OCI-LY7 (cell line): ENCODE measurements at regions not wholly inside any gene's neighbourhood (a gene's known extent, or its start where the extent isn't known, plus 50 kb on each side); places are given as distances from the start of the nearest gene placed in this dataset.

ENCODE experiments used
- BruUV-seq: library from RNA; stranded (reverse); fragments of 400-500 nt; replicated peaks from 2 replicates; lab custom pipeline; 2021; lab: Mats Ljungman, UMichigan
- CTCF ChIA-PET: fragments of 300-600 bp; sonication (Branson Sonifier 250); formaldehyde crosslinking; loops from one replicate; lab custom pipeline; 2022; ENCODE audit warnings: antibody characterized with exemption; ENCODE audit not compliant: unreplicated experiment; lab: Charles Lee
- POLR2A ChIA-PET: fragments of 300-600 bp; sonication (Branson Sonifier 250); formaldehyde crosslinking; loops from one replicate; lab custom pipeline; 2022; ENCODE audit warnings: antibody characterized with exemption; lab: Charles Lee
- DNase-seq: peaks from one replicate; pipeline ENCODE4 v3.0.0-alpha.2; 2015; ENCODE audit warnings: low spot score
- H2AFZ ChIP-seq: fragments of 200-600 bp; sonication (generic), shearing (Covaris generic); 2 replicates; pipeline ENCODE4 v1.6.1; 2014; ENCODE audit warnings: mild to moderate bottlenecking, antibody characterized with exemption, low read length, moderate library complexity
- H3K27ac ChIP-seq: fragments of 200-600 bp; sonication (generic); 2 replicates; pipeline ENCODE4 v1.5.1; 2014; ENCODE audit warnings: mixed run types, low read depth, mild to moderate bottlenecking, moderate library complexity, low read length, inconsistent platforms; ENCODE audit not compliant: poor library complexity, severe bottlenecking
- H3K36me3 ChIP-seq: fragments of 200-600 bp; sonication (generic); 2 replicates; pipeline ENCODE4 v1.6.1; 2014; ENCODE audit warnings: mild to moderate bottlenecking, antibody characterized with exemption, low read length, moderate library complexity, mixed read lengths; ENCODE audit not compliant: insufficient read depth
- H3K4me1 ChIP-seq: fragments of 200-600 bp; sonication (generic); 2 replicates; pipeline ENCODE4 v1.5.1; 2014; ENCODE audit warnings: mild to moderate bottlenecking, low read length; ENCODE audit not compliant: insufficient read depth, poor library complexity, severe bottlenecking
- H3K4me2 ChIP-seq: fragments of 200-600 bp; sonication (generic); 2 replicates; pipeline ENCODE4 v1.6.1; 2014; ENCODE audit warnings: mild to moderate bottlenecking, low read length
- H3K4me3 ChIP-seq: fragments of 200-600 bp; sonication (generic); 2 replicates; pipeline ENCODE4 v1.5.1; 2014; ENCODE audit warnings: mild to moderate bottlenecking, low read depth, low read length; ENCODE audit not compliant: poor library complexity, severe bottlenecking
- H3K79me2 ChIP-seq: fragments of 200-600 bp; sonication (generic); 2 replicates; pipeline ENCODE4 v1.6.1; 2016; ENCODE audit warnings: low read depth, mild to moderate bottlenecking, low read length, moderate library complexity, mixed read lengths; ENCODE audit not compliant: insufficient read depth
- H3K9me2 ChIP-seq: fragments of 200-600 bp; sonication (generic); 2 replicates; pipeline ENCODE4 v1.6.1; 2016; ENCODE audit warnings: mild to moderate bottlenecking, low read length, mixed read lengths; ENCODE audit not compliant: insufficient read depth
- H3K9me3 ChIP-seq: fragments of 200-600 bp; sonication (generic); 2 replicates; pipeline ENCODE4 v1.6.1; 2014; ENCODE audit warnings: mild to moderate bottlenecking, mixed run types, low read length, mixed read lengths
- H4K20me1 ChIP-seq: fragments of 200-600 bp; sonication (generic); 2 replicates; pipeline ENCODE4 v1.6.1; 2014; ENCODE audit warnings: mild to moderate bottlenecking, antibody characterized with exemption, low read length, moderate library complexity, mixed read lengths; ENCODE audit not compliant: insufficient read depth
- EZH2phosphoT487 ChIP-seq: fragments of 200-600 bp; sonication (generic); IDR thresholded peaks from 2 replicates; pipeline ENCODE4 v1.6.1; 2018; ENCODE audit warnings: low read depth, borderline replicate concordance, mild to moderate bottlenecking, mixed run types, antibody characterized with exemption, low read length, moderate library complexity, mixed read lengths
- intact Hi-C: fragments of 100-400 bp; cut with micrococcal nuclease; formaldehyde crosslinking; loops from one replicate; pipeline ENCODE4 v1.10.0; 2022; ENCODE audit not compliant: unreplicated experiment
- TF ChIP-seq, protein P1 (sequence below): fragments of 200-600 bp; sonication (generic); conservative IDR thresholded peaks from 2 replicates; pipeline ENCODE4 v1.5.1; 2014; ENCODE audit warnings: mild to moderate bottlenecking, antibody characterized with exemption, low read length, moderate library complexity, mixed read lengths

DNA sequence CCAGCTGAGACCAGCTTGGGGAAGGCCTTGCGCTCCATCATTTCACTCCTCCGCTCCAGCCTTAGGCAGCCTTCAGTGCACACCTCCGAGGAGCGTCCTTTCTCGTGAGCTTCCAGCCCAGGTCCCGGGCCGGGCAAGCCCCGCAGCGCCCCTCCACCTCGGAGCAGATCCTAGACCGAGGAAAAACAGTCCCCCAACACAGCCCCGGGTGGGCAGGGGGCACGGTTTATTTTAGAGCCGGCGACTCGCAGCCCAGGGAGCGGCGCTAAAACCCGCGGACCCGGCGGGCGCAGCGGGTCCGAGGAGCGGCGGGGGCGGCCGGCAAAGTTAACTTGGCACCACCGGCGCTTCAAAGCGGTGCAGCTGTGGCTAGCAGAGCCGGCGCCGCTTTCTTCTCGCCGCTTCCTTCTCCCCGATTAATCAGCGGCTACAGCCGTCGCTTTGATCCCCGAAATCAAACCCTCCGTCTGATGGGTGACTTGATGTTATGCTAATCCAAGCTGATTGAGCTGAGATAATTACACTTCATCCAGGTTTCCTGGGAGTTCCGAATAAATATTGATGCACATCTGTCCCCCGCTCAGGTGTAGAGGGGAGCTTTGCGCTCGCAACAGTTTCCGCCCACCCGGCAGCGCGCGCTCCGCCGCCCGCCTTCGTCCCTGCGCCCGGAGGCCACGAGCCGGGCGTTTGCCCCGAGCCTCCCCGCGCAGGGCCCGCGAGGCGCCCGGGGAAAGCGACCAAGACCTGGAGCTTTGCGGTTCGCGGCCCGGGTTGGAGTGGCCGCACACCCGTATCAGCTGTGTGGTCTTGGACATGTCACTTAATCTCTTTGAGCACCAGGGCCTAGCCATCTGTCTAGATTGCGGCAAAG lies 192.7 kb downstream of the BUD13 start:
- no peaks in the 10 kb centered on the region for H3K9me2 ChIP-seq
- no peaks in the 10 kb centered on the region for H3K9me3 ChIP-seq
- no peak overlapping the region for H3K4me3 ChIP-seq
- no peaks in the 10 kb centered on the region for H3K79me2 ChIP-seq
- no peaks in the 10 kb centered on the region for H4K20me1 ChIP-seq
- no peaks in the 10 kb centered on the region for H3K4me1 ChIP-seq
- H3K36me3 ChIP-seq: no peaks in the 10 kb centered on the region
- H2AFZ ChIP-seq: no peak overlapping the region
- ChIA-PET CTCF (no interaction called here), POLR2A (no interaction called here)
- no peak for DNase-seq
- no peak overlapping the region for H3K4me2 ChIP-seq
- BruUV-seq: no TSS peak
- no peak for TF ChIP-seq EZH2phosphoT487
- TF ChIP-seq, protein P1, sequence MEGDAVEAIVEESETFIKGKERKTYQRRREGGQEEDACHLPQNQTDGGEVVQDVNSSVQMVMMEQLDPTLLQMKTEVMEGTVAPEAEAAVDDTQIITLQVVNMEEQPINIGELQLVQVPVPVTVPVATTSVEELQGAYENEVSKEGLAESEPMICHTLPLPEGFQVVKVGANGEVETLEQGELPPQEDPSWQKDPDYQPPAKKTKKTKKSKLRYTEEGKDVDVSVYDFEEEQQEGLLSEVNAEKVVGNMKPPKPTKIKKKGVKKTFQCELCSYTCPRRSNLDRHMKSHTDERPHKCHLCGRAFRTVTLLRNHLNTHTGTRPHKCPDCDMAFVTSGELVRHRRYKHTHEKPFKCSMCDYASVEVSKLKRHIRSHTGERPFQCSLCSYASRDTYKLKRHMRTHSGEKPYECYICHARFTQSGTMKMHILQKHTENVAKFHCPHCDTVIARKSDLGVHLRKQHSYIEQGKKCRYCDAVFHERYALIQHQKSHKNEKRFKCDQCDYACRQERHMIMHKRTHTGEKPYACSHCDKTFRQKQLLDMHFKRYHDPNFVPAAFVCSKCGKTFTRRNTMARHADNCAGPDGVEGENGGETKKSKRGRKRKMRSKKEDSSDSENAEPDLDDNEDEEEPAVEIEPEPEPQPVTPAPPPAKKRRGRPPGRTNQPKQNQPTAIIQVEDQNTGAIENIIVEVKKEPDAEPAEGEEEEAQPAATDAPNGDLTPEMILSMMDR: no peak
- intact Hi-C loops: no loop called here
- no peak overlapping the region for H3K27ac ChIP-seq

DNA sequence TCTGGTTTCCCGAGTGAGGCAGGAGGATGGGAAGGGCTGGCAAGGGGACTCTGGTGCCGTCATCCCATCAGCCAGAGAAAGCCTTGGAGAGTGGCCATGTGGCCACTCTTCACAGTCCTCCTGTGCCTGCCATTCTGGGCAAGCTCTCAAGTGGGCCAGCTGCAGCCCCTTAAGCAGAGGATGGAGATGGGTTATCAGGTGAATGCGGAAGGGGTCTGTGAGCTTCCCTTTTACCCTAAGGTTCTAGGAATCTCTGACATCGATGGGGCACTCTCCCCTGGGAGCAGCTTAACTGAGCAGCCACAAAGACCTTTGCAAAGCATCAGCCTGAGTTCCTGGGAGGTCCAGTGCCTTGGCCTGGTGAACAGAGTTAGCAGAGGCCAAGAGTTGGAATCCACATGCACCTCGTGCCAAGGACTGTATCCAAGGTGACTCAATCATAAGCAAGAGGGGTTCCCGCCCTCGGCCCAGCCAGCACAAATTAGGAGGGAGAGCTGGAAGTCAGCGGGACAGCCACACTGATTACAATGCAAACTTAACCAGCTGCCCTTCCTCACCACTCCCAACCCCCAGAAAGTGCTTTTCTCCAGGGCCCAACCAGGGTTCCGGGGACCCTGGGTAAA lies 193.6 kb downstream of the BUD13 start:
- H3K4me2 ChIP-seq: no peak overlapping the region
- no peaks in the 10 kb centered on the region for H3K79me2 ChIP-seq
- no peaks in the 10 kb centered on the region for H4K20me1 ChIP-seq
- DNase-seq: no peak
- no peak overlapping the region for H2AFZ ChIP-seq
- H3K36me3 ChIP-seq: no peaks in the 10 kb centered on the region
- TF ChIP-seq, protein P1: no peak
- TF ChIP-seq EZH2phosphoT487: no peak
- CTCF ChIA-PET: interaction anchor here (0.6 kb wide), 1 partner anchor 1097 kb away, joined by 3 read pairs; no protein-coding TSS in a partner anchor
- no peak overlapping the region for H3K27ac ChIP-seq
- H3K9me2 ChIP-seq: no peaks in the 10 kb centered on the region
- POLR2A ChIA-PET: no interaction called here
- no TSS peak for BruUV-seq
- no peaks in the 10 kb centered on the region for H3K4me1 ChIP-seq
- no peaks in the 10 kb centered on the region for H3K9me3 ChIP-seq
- H3K4me3 ChIP-seq: no peak overlapping the region
- intact Hi-C loops: no loop called here

DNA sequence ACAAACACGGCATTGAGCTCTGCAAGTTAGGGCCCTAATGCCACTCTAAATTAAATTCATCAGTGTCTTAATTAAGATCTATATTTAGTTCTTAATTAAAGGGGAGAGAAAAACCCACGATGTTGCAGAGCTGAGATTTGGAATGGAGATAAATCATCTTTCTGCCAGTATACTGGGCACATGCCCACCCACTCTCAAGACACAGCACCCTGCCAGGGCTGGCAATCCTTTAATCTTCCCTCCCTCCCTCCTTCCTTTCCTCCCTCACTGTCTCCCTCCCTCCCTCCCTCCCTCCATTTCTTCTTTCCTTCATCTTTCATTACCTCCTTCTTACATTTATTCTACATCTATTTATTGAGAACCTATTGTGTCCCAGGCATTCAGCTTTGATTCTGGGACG lies 194.8 kb downstream of the BUD13 start:
- CTCF ChIA-PET: no interaction called here
- Histone ChIP-seq H3K9me3 (no peaks in the 10 kb centered on the region), H3K36me3 (no peaks in the 10 kb centered on the region), H4K20me1 (no peaks in the 10 kb centered on the region), H2AFZ (no peak overlapping the region), H3K79me2 (no peaks in the 10 kb centered on the region), H3K4me1 (no peaks in the 10 kb centered on the region), H3K9me2 (no peaks in the 10 kb centered on the region), H3K27ac (no peak overlapping the region), H3K4me2 (no peak overlapping the region), H3K4me3 (no peak overlapping the region)
- TF ChIP-seq EZH2phosphoT487: no peak
- TF ChIP-seq, protein P1: no peak
- no peak for DNase-seq
- POLR2A ChIA-PET: no interaction called here
- intact Hi-C loops: no loop called here
- BruUV-seq: no TSS peak
